H1 (cell line): ENCODE measurements at regions not wholly inside any gene's neighbourhood (a gene's known extent, or its start where the extent isn't known, plus 50 kb on each side); places are given as distances from the start of the nearest gene placed in this dataset.

ENCODE experiments used
- CEBPB ChIP-seq: IDR thresholded peaks from 2 replicates; pipeline ENCODE4 v1.6.1; 2012; ENCODE audit warnings: low read depth, low read length
- HDAC2 ChIP-seq, 2 experiments: fragments of 300-600 bp in 1 of 2; sonication (generic) in 1 of 2; IDR thresholded peaks; 2 replicates each; pipeline ENCODE4 v1.6.1; 2011 to 2012; ENCODE audit warnings: low read depth in 2 of 2, low read length in 2 of 2, mild to moderate bottlenecking in 2 of 2, moderate library complexity in 2 of 2, borderline replicate concordance in 1 of 2, inconsistent platforms in 1 of 2
- SRF ChIP-seq: IDR thresholded peaks from 2 replicates; pipeline ENCODE4 v1.6.1; 2011; ENCODE audit warnings: mild to moderate bottlenecking, low read depth, low read length, moderate library complexity

GRCh38 chr3:102096066-102096465 lies 246.8 kb downstream of the NFKBIZ start (continued):
- TF ChIP-seq SRF, result no peak
- TF ChIP-seq HDAC2 (IDR thresholded peaks at IDR 0.05; ENCODE audit: borderline replicate concordance in 1 of 2, low read depth in 2 of 2, low read length in 2 of 2), result no peak
- no peak for TF ChIP-seq CEBPB
